ENCODE measurements at regions not wholly inside any gene's neighbourhood (a gene's known extent, or its start where the extent isn't known, plus 50 kb on each side); places are given as distances from the start of the nearest gene placed in this dataset.

- no peak for DNase-seq
These were observed 148.8 kb downstream of the CRYBB2 start for GRCh38 chr22:25368271-25368670.

GRCh38 chr22:25369041-25369440, 149.6 kb downstream of the CRYBB2 start:
- no peak for DNase-seq

DNA sequence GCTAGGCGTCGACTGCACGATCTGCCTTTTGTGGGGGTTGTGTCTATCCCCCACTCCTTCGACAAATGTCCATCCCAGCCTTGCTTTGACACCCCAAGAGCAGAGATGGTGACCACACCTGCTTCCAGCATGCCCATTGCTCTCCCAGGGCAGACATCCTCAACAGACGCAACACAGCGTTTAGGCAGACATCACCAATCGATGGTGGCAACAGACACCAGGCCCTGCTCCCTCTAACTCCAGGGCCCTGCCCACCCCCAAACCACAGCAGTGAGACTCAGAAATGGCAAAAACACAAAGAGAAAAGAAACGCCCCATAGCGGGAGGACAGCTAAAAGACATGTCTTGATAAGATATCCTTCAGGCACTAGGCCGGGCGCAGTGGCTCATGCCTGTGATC, 150.9 kb downstream of the CRYBB2 start:
- DNase-seq = no peak

DNA sequence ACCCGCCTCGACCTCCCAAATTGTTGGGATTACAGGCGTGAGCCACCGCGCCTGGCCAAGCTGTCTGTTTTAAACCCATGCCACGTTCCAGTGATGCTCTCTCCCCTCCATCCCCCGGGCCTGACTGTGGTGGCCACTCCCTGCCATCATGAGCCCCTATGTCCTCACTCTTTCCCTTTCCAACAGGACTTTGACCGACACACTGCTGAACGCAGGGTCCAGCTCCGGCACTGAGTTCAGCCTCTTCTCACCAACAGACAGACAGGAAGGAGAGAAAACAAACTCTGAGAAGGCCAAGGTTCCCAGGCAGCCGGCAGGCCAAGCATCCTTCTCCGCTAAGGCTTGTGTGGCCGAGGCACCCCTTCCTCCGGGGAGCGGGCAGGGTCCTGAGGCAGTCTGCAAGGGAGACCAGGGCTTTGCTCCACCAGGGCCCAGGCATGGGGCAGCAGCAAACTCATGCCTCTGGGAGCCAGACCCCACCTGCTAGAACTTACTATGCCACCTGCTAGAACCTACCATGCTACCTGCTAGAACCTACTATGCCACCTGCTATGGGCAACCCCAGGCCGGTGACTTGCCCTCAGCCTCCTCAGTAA, 152.7 kb downstream of the CRYBB2 start:
- no peak for DNase-seq

DNA sequence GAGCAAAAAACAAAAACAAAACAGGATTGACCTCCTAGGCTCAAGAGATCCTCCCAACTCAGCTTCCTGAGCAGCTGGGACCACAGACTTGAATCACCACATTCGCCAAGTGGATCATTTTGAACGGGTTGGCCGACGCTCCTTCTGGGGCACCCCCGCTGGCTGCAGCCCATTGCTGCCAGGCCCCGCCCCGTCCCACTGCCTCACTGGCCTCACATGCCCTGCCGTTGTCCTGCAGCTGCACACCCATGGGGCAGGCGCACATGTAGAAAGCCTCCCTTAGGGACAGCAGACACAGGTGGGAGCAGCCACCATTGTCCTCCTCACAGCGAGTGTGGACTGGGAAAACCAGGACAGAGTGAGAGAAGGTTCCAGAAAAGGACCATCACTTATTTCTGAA, 154.5 kb downstream of the CRYBB2 start:
- DNase-seq = no peak

GRCh38 chr22:25374869-25375268, 155.4 kb downstream of the CRYBB2 start:
- DNase-seq = no peak

DNA sequence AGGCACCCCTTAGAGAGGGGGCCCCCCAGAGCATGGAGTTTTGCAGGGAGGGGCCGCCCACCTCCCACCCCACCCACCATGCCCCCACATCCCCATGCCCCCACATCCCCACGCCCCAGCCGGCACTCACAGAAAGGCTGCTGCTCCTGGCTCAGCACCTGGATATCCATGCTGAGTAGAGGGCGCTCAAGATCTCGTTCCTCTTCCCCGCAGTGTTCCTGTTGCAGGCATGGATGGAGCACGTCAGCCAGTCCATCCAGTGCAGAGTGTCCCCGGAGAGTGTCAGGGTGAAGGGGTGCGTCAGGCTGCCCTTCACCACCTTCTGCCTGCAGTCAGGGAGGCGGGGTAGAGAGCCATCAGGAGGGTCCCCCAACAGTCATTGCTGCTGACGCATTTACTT, 156.2 kb downstream of the CRYBB2 start:
- DNase-seq = no peak

DNA sequence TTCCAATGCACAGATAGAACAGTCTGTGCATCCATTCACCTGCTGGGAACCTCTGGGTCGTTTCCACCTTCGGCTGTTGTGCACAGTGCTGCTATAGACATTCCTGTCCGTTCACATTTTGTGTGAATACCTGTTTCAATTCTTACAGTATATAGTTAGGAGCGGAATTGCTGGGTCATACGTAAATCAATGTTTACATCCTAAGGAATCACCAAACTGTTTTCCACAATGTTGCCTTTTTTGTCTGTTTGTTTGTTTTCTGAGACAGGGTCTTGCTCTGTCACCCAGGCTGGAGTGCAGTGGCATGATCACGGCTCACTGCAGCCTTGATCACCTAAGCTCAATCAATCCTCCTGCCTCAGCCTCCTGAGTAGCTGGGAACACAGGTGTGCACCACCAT, 158.3 kb downstream of the CRYBB2 start:
- DNase-seq = no peak

GRCh38 chr22:25380122-25380747, 160.8 kb downstream of the CRYBB2 start:
- no peak for DNase-seq

DNA sequence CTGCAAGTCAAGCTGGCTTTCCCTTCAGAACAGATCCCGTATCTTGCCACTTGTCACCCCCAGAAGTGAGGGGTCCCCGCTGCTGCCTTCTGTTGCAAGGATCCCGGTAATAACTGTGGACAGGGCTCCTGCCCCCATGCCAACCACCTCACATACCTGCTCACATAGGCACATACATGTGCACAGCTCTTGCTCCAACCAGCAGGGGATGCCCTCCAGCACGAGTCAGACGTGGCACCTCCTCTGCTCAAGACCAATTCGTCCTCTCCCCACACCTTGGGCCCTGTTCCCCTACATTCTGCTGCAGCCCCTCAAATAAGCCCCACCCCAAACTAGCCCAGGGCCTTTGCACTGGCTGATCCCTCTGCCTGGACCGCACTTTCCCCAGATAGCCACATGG, 163.3 kb downstream of the CRYBB2 start:
- no peak for DNase-seq

DNA sequence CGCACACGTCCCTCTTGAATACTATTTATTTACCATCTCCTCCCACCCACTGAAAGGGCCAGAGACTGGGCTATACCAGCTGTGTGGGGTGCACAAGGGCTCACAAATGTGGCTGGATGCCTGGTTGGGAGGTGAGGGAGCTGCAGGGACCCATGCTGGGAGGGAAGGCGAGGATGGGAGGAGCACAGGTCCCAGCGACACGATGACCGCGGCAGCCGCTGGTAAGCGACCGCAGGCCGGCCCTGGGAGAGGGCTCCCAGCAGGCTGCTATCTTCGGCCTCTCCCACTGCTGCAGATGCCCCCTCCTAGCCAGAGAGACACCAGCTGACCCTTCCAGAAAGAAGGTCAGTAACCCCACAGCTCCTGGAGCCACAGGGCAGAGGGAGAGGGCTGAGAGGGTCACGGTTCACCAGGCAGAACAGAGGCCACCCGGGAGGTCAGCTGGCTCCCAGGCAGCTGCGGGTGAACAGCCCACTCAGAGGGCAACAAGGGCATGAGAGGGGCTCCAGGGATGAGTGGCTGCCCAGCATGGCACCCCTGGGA, 163.9 kb downstream of the CRYBB2 start:
- no peak for DNase-seq

DNA sequence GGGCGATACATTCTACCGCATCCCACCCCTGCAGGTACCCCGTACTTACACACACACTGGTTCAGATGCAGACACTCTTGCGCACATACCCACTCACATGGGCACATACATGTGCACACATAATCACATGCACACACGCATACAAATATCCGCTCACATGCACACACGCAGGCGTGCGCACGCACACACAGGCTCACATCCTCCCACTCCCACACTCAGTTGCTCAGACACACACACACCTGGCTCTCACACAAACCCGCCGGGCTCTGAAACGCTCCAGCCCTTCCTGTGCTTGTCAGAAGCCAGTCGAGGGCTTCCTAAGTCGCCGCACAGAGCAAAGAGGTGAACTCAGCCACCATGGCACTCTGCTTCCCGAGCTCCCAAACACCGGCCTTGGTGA, 164.5 kb downstream of the CRYBB2 start:
- no peak for DNase-seq

DNA sequence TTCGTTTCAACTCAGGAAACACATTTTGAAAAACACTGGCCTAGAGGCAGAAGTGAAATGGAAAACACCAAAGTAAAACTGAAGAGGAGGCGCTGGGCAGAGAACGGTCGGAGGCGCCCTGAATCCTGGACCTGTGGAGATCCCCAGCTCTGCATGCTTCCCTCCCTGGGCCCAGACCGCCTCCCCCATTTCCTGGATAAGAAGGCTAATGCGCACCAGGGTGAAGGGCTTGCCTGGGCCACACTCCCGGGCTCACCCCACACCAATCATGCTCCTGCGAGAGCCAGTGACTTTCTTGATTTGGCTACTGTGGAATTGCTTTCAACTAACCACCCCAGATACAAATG, 167.1 kb downstream of the CRYBB2 start:
- DNase-seq = no peak

- no peak for DNase-seq
These were observed 169.0 kb downstream of the CRYBB2 start for GRCh38 chr22:25388415-25388814.

DNA sequence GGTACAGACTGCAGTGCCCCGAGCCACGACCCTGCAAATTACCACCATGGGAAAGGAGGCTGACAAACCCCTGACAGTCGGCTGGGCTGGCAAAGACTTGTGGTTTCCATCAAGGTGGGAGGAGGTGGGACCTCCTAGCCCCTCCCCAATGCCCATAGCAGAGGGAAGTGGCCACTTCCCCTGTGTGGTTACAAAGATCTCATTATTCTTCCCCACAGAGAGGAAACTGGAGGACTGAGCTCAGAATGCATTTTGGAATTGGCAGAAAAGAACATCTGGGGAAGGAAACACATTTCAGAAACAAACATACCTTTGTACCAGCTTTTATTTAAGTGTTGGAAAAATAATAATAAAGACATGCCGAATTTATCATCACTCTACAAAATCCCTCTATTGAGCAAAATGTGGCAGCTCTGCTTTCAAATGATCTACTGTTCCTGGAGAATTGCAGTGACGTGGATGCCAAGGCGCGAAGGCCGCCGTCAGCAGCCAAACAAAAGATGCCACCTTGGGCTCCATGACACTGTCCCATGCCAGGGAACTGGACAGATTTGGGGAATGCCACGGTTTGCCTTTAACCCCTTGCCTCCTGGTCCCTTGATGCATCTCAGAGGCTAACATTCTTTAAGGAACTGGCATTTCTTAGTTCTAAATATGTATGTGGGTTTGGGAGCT, 169.6 kb downstream of the CRYBB2 start:
- no peak for DNase-seq

DNA sequence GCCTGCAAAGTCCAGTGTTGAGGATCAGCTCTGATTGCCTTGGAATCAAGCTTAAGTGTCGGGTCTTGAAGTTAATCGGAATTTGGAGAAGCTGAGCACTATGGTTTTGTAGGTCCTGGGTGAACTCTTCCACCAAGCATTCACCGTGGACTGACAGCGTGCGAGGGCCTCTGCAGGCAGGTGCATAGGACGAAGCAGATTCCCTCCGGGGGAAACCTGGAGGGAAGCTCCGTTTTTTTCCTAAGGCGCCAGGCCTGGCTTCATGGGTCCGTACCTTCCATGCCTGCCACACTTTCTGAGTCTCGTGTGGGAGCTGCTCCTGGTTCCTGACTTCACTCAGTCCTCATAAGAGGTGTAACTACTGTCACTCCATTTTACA, 170.1 kb downstream of the CRYBB2 start:
- DNase-seq = no peak

DNA sequence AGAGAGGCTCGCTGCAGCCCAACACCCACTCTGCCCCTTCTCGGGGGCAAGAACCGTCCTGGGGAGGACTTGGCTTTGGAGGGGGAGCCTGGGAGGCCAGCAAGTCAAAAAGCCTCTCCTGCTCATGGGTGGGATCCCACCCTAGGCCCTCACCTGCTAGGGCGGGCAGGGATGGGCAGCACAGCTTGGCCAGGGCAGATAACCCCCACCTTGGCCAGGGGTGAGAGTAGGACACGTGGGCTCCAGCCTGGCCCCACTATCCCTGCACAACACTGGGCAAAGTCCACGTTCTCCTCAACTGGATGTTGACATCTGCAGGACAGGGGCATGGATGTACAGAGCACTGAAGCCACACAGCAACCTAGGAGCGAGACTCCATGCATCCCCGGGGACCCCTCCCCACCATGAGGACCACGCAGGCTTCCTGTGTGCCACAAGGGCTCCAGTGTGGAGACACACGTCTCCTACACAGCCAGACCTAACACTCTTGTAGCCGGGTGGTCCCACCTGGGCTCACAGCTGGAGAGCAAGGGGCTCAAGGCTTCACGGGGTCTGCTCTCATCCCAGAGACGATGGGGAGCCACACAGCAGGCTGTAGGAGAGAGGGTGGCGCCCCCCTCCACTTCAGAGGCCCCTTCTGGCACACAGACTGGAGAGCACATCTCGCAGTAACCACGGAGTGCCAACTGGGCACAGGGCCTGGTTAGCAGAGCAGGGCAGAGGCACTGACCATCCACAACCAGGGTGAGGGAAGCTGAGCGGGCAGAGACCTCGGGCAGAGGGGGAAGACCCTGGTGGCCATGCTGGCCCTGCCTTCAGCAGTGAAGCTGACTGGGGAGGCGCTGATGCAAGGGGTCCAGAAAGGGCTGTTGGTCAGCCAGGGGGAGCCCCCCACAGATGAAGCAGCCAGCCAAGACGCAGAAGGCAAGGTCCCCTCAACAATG, 171.1 kb downstream of the CRYBB2 start:
- no peak for DNase-seq

- DNase-seq = no peak
These were observed 171.9 kb upstream of the GRK3 start for GRCh38 chr22:25392584-25392983.

DNA sequence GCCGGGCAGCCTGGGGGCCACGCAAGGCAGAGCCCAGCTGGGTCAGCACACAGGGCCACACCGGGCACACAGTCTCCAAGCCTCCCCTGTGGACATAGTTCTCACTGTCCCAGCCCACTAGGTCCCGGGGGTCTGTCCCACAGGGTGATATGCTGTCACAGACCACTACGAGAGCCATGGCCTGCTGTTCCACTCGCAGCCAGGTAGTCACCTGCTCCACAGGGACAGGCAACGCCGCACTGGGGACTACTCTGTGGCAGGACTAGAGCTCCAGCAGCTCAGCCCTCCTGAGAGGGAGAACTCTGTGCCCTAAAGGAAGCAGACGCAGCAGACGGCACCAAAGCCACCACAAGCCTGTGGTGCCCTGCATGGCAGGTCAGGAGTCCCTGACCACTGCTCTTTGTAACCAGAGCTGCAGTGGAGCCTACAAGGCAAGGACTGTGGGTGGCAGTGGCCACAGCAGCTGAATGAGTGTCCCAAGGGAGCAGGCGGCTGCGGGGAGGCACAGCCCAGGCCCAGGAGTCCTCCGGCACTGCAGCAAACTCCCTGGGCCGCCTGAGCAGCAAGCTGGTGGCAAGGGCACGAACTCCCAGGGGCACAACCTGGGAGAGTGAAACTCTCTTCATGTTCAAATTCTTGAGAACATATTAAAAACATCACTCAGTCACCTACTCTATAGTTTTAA, 171.2 kb upstream of the GRK3 start:
- DNase-seq = no peak

GRCh38 chr22:25395468-25395867, 169.0 kb upstream of the GRK3 start:
- no peak for DNase-seq

DNA sequence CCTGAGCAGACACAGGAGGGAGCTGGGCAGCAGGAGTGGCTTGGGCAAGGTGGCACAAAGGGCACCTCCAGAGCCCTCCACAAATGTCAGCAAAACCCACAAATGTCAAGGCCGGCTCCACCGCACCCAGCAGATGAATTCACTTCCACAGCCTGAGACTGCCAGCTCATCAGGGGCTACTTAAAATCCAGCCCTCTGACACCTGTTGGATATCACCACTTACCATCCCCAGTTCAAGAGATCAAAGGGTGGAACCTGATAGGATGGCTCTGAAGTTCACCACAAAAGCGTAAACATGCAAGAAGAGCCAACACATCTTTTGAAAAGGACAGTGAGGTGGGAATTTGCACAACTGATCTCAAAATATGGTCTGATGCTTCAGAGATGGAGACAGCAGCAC, 168.6 kb upstream of the GRK3 start:
- no peak for DNase-seq

DNA sequence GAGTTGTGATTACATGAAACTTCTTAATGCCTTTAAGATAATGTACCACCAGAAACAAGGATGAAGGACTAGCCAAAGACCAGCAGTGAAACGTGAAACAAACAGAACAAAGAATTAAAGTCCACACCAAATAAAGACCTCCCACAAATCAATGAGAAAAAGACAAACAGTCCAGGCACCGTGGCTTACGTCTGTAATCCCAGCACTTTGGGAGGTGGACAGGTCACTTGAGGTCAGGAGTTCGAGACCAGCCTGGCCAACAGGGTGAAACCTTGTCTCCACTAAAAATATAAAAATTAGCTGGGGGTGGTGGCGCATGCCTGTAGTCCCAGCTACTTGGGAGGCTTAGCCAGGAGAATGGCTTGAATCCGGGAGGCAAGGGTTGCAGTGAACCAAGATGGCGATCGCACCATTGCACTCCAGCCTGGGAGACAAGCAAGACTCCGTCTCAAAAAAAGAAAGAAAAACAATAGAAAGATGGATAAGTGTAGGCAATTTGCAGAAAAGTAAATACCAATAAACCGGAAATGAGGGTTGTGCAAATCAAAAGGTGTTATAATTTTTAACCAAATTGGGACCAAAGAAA, 167.8 kb upstream of the GRK3 start:
- DNase-seq = no peak

All from NCI-H774 (cell line).